Gastrocnemius medialis (tissue), 4 donors: ENCODE measurements at regions not wholly inside any gene's neighbourhood (a gene's known extent, or its start where the extent isn't known, plus 50 kb on each side); places are given as distances from the start of the nearest gene placed in this dataset.

Experiments
- POLR2A ChIP-seq, 2 donors: fragments of 450-650 bp; IDR thresholded peaks; one replicate each; pipeline ENCODE4 v1.6.1; 2017; ENCODE audit warnings: antibody characterized with exemption in 2 of 2, mild to moderate bottlenecking in 2 of 2, moderate library complexity in 2 of 2
- TF ChIP-seq, protein P1 (sequence below), 5 experiments: fragments of 450-650 bp in 3 of 5; fragments of 200-600 bp in 2 of 5; sonication (generic) in 2 of 5; IDR thresholded peaks in 4 of 5; conservative IDR thresholded peaks in 1 of 5; 1 replicate in 4 of 5; 2 replicates in 1 of 5; pipeline ENCODE4 v1.5.1; 2016 to 2019; ENCODE audit warnings: antibody characterized with exemption in 5 of 5, mild to moderate bottlenecking in 3 of 5, moderate library complexity in 3 of 5

DNA sequence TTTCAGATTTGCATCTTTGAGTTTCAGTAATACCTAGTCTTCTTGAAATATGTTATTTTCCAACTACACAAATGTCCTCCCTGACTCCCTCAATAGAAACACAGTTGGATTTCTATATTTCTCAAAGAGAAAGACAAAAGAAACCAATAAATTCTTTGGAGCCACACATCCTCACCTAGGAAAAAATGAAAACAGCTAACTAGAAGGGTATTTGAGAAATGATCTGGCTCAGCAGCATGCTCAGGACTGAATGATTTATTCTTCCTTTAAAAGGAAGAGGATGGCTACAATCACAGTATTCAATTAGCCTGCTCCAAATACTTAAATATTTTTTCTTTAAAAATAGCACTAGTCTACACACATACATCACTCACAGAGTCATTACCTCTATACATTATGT, 196.4 kb upstream of the TENT5A start:
- TF ChIP-seq, protein P1, sequence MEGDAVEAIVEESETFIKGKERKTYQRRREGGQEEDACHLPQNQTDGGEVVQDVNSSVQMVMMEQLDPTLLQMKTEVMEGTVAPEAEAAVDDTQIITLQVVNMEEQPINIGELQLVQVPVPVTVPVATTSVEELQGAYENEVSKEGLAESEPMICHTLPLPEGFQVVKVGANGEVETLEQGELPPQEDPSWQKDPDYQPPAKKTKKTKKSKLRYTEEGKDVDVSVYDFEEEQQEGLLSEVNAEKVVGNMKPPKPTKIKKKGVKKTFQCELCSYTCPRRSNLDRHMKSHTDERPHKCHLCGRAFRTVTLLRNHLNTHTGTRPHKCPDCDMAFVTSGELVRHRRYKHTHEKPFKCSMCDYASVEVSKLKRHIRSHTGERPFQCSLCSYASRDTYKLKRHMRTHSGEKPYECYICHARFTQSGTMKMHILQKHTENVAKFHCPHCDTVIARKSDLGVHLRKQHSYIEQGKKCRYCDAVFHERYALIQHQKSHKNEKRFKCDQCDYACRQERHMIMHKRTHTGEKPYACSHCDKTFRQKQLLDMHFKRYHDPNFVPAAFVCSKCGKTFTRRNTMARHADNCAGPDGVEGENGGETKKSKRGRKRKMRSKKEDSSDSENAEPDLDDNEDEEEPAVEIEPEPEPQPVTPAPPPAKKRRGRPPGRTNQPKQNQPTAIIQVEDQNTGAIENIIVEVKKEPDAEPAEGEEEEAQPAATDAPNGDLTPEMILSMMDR (IDR thresholded peaks at IDR 0.05 in 4 of 5, conservative IDR thresholded peaks at IDR 0.05 in 1 of 5): no peak
- no peak for TF ChIP-seq POLR2A (IDR thresholded peaks at IDR 0.05)
